ENCODE measurements at regions not wholly inside any gene's neighbourhood (a gene's known extent, or its start where the extent isn't known, plus 50 kb on each side); places are given as distances from the start of the nearest gene placed in this dataset.

DNA sequence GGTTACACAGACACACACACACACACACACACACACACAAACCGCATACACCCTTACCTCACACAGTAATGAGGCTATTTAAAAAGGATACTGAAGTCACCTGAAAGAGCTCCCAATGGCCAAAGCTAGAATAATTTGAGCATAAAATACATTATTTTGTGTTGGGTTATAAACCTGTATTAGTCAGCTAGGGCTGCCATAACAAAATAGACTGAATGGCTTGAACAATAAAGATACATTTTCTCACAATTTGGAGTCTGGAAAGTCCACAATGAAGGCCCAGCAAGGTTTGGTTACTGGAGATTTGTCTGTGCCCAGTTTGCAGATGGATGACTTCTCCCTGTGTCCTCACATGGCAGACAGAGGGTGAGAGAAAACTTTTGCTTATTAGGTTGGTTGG, 605.4 kb upstream of the REG3G start:
- no peak for DNase-seq (ENCODE audit: low spot score)
- TF ChIP-seq, protein P1, sequence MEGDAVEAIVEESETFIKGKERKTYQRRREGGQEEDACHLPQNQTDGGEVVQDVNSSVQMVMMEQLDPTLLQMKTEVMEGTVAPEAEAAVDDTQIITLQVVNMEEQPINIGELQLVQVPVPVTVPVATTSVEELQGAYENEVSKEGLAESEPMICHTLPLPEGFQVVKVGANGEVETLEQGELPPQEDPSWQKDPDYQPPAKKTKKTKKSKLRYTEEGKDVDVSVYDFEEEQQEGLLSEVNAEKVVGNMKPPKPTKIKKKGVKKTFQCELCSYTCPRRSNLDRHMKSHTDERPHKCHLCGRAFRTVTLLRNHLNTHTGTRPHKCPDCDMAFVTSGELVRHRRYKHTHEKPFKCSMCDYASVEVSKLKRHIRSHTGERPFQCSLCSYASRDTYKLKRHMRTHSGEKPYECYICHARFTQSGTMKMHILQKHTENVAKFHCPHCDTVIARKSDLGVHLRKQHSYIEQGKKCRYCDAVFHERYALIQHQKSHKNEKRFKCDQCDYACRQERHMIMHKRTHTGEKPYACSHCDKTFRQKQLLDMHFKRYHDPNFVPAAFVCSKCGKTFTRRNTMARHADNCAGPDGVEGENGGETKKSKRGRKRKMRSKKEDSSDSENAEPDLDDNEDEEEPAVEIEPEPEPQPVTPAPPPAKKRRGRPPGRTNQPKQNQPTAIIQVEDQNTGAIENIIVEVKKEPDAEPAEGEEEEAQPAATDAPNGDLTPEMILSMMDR (IDR thresholded peaks at IDR 0.05; ENCODE audit: borderline replicate concordance, control extremely low read depth, extremely low read depth, insufficient read depth, missing control alignments) = no peak
- in situ Hi-C loops (cut with MboI; ENCODE audit: low sequenced_read_pairs, unreplicated experiment) = no loop called here

DNA sequence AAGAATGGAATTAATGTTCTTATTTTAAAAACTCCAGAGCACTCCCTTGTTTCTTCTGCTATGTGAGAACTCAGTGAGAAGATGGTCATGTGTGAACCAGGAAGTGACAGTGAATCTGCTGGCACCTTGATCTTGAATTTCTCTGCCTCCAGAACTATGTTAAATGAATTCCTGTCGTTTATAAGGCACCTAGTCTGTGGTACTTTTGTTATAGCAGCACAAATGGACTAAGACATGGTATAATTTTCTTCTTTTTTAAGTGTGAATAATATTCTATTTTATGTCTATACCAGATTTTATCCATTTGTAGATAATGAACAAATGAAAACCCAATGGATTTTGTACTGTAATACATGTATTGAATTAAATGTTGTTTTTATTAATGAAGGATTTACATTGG, 601.9 kb upstream of the REG3G start:
- DNase-seq (ENCODE audit: low spot score) = no peak
- in situ Hi-C loops (cut with MboI; ENCODE audit: low sequenced_read_pairs, unreplicated experiment) = no loop called here
- TF ChIP-seq, protein P1 (IDR thresholded peaks at IDR 0.05; ENCODE audit: borderline replicate concordance, control extremely low read depth, extremely low read depth, insufficient read depth, missing control alignments) = no peak

DNA sequence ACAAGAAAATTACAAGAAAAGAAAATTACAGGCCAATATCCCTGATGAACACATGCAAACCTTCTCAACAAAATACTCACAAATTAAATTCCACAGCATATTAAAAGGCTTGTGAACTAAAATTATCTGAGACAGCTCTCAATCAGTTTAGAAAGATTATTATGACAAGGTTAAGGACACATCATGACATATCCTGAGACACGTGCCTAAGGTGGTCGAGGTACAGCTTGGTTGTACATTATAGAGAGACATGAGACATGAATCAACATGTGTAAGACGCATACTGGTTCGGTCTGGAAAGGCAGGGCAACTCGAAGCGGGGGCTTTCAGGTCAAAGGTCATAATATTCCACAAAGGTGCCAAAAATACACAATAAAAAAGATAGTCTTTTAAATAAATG, 598.3 kb upstream of the REG3G start:
- TF ChIP-seq, protein P1 (IDR thresholded peaks at IDR 0.05; ENCODE audit: borderline replicate concordance, control extremely low read depth, extremely low read depth, insufficient read depth, missing control alignments) = no peak
- in situ Hi-C loops (cut with MboI; ENCODE audit: low sequenced_read_pairs, unreplicated experiment) = no loop called here
- DNase-seq (ENCODE audit: low spot score) = no peak

DNA sequence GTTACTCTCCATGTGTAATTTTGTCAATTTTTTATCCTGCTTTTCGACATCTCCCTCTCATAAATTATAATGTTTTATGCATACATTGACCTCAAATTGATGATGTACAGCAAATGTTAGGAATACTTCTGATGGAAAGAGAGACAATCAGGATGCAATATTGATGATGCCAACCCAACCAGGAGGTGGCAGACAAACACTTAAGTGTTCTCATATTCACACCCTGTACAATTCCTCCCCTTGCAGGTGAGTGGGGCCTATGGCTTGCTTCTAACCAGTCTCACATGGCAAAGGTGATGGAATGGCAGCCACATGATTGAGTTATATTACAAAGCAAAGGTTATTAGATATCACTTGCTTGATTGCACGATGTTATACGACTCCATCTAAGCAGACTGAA, 594.3 kb upstream of the REG3G start:
- TF ChIP-seq, protein P1 (IDR thresholded peaks at IDR 0.05; ENCODE audit: borderline replicate concordance, control extremely low read depth, extremely low read depth, insufficient read depth, missing control alignments) = no peak
- in situ Hi-C loops (cut with MboI; ENCODE audit: low sequenced_read_pairs, unreplicated experiment) = no loop called here
- no peak for DNase-seq (ENCODE audit: low spot score)

DNA sequence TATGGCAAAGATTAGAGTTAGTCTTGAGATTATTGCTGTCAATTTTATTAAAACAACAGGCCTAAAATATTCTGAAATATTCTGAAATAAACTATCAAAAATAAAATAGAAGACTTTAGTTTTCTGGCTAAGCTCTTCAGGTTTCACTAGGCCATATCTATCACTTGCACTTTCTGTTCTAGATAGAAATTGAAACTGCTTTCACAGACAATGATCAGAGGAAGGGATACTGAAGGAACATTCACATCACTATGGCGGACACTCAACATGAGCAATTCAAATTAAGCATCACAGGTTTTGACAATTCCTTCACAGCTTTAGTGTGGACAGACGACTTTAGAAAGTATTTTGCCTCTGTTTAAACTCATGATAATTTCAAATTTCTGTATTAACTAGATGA, 586.4 kb upstream of the REG3G start:
- TF ChIP-seq, protein P1 (IDR thresholded peaks at IDR 0.05; ENCODE audit: borderline replicate concordance, control extremely low read depth, extremely low read depth, insufficient read depth, missing control alignments) = no peak
- DNase-seq (ENCODE audit: low spot score) = peak; percentile 1
- in situ Hi-C loops (cut with MboI; ENCODE audit: low sequenced_read_pairs, unreplicated experiment) = no loop called here

DNA sequence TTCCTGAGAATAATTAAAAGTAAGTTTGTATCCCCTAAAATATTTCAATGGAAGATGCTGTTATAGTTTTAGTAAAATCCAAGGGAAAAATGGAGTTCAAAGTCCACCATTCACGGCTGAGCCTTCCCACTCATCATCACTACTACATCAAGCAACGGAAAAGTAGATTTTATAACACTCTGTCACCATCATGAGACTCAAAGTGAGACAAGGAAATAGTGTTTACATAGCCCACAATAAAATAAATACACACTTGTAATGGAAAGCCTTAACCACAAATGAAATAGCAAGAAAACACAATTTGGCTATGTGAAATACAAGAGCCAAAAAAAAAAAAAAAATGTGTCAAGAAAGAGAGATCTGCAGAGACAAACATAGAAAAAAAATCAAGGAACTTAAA, 569.9 kb upstream of the REG3G start:
- TF ChIP-seq, protein P1 (IDR thresholded peaks at IDR 0.05; ENCODE audit: borderline replicate concordance, control extremely low read depth, extremely low read depth, insufficient read depth, missing control alignments) = no peak
- DNase-seq (ENCODE audit: low spot score) = no peak
- in situ Hi-C loops (cut with MboI; ENCODE audit: low sequenced_read_pairs, unreplicated experiment) = no loop called here

DNA sequence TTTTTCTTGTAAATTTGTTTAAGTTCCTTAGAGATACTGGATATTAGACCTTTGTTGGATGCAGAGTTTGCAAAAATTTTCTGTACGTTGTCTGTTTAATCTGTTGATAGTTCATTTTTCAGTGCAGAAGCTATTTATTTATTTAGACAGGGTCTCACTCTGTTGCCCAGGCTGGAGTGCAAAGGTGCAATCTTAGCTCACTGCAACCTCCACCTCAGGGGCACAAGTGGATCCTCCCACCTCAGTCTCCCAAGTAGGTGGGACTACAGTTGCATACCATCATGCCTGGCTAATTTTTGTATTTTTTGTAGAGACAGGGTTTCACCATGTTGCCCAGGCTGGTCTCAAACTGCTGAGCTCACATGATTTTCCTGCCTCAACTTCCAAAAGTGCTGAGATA, 568.2 kb upstream of the REG3G start:
- in situ Hi-C loops (cut with MboI; ENCODE audit: low sequenced_read_pairs, unreplicated experiment) = no loop called here
- DNase-seq (ENCODE audit: low spot score) = no peak
- TF ChIP-seq, protein P1 (IDR thresholded peaks at IDR 0.05; ENCODE audit: borderline replicate concordance, control extremely low read depth, extremely low read depth, insufficient read depth, missing control alignments) = no peak

Data from GM13976 (cell line).